ENCODE measurements at regions not wholly inside any gene's neighbourhood (a gene's known extent, or its start where the extent isn't known, plus 50 kb on each side); places are given as distances from the start of the nearest gene placed in this dataset.

DNA sequence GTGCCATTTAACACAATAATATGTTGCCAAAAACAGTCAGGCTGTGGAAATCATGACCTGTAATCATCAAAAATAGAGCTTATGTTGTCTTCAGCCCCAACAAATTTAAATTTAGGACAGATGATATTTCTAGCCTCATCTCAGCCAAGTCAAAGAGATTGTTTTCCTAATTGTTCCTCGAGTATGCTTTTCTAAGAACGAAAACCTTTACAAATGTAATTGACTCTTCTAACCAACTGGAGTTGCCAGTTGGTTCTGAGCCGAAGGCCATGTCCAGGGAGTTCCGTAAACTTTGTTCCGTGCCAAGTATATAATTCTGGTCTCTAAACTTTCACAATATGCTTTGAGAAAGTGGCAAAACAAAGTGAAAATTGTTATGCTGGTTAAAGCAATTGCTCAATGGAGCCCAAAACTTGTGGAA is 160.8 kb downstream of the CEMIP2 start:
- Histone ChIP-seq H3K9ac (replicated peaks; ENCODE audit: extremely low read depth, insufficient read depth, low read length) (no peak overlapping the region), H3K9me1 (replicated peaks; ENCODE audit: control insufficient read depth, extremely low read depth, insufficient read depth, low read length) (no peaks in the 10 kb centered on the region), H3K36me3 (ENCODE audit: control insufficient read depth in 2 of 2, extremely low read depth in 1 of 2, insufficient read depth in 2 of 2, low read length in 2 of 2) (no peaks in the 10 kb centered on the region), H3K79me2 (ENCODE audit: control insufficient read depth, insufficient read depth, low read length) (no peaks in the 10 kb centered on the region), H3K27ac (ENCODE audit: insufficient read depth, low read depth, low read length) (no peak overlapping the region), H4K20me1 (replicated peaks; ENCODE audit: control insufficient read depth, extremely low read depth, insufficient read depth, low read length) (no peaks in the 10 kb centered on the region), H3K9me3 (replicated peaks; ENCODE audit: control insufficient read depth, insufficient read depth, low read length) (no peaks in the 10 kb centered on the region), H3K4me2 (ENCODE audit: insufficient read depth, low read length) (no peak overlapping the region), H2AFZ (ENCODE audit: low read depth, low read length) (no peak overlapping the region), H3K4me1 (ENCODE audit: control insufficient read depth, extremely low read depth, insufficient read depth, low read length) (no peaks in the 10 kb centered on the region), H3K27me3 (ENCODE audit: control insufficient read depth in 2 of 2, insufficient read depth in 2 of 2, low read length in 2 of 2) (no peaks in the 10 kb centered on the region), H3K4me3 (replicated peaks in 1 of 3; ENCODE audit: insufficient read depth in 1 of 3, low read depth in 1 of 3, low read length in 3 of 3) (no peak overlapping the region)
- no peak for FAIRE-seq
- dilution Hi-C loops (cut with MboI; ENCODE audit: extremely low pct_ligation_motif_present, low sequenced_read_pairs): no loop called here
- BruUV-seq (replicated peaks): no TSS peak
- intact Hi-C loops (cut with micrococcal nuclease): no loop called here
- DNase-seq (ENCODE audit: low read depth, low spot score): no peak
- CTCF ChIA-PET: interaction anchor here (0.6 to 1.5 kb wide), 3 partner anchors 78 to 109 kb away, joined by 3 to 4 read pairs (median 3); no protein-coding TSS in a partner anchor
- no peak for TF ChIP-seq MYC (IDR thresholded peaks at IDR 0.05; ENCODE audit: low read depth, low read length)
- TF ChIP-seq, protein P1, sequence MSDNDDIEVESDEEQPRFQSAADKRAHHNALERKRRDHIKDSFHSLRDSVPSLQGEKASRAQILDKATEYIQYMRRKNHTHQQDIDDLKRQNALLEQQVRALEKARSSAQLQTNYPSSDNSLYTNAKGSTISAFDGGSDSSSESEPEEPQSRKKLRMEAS (IDR thresholded peaks at IDR 0.05; ENCODE audit: insufficient read depth, insufficient read length): no peak
- no peak for TF ChIP-seq JUN (IDR thresholded peaks at IDR 0.05; ENCODE audit: borderline replicate concordance, insufficient read depth, insufficient read length, low read depth)
- no peak for TF ChIP-seq FOS (IDR thresholded peaks at IDR 0.05; ENCODE audit: borderline replicate concordance, insufficient read depth, low read length)
- TF ChIP-seq, protein P2, sequence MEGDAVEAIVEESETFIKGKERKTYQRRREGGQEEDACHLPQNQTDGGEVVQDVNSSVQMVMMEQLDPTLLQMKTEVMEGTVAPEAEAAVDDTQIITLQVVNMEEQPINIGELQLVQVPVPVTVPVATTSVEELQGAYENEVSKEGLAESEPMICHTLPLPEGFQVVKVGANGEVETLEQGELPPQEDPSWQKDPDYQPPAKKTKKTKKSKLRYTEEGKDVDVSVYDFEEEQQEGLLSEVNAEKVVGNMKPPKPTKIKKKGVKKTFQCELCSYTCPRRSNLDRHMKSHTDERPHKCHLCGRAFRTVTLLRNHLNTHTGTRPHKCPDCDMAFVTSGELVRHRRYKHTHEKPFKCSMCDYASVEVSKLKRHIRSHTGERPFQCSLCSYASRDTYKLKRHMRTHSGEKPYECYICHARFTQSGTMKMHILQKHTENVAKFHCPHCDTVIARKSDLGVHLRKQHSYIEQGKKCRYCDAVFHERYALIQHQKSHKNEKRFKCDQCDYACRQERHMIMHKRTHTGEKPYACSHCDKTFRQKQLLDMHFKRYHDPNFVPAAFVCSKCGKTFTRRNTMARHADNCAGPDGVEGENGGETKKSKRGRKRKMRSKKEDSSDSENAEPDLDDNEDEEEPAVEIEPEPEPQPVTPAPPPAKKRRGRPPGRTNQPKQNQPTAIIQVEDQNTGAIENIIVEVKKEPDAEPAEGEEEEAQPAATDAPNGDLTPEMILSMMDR (IDR thresholded peaks at IDR 0.05; ENCODE audit: extremely low read depth in 1 of 2, insufficient read depth in 1 of 2, low read depth in 1 of 2, low read length in 2 of 2): no peak
- TF ChIP-seq POLR2AphosphoS5 (IDR thresholded peaks at IDR 0.05; ENCODE audit: insufficient read depth, low read depth, low read length): no peak
- no peak for TF ChIP-seq POLR2A (IDR thresholded peaks at IDR 0.05; ENCODE audit: low read depth, low read length)
- TF ChIP-seq GATA2 (IDR thresholded peaks at IDR 0.05; ENCODE audit: insufficient read depth, insufficient read length, low read depth, low read length): no peak
- TF ChIP-seq EZH2 (IDR thresholded peaks at IDR 0.05; ENCODE audit: borderline replicate concordance, low read depth, low read length, severe bottlenecking): no peak
- POLR2A ChIA-PET: no interaction called here

All from endothelial cell of umbilical vein (primary cell).